ENCODE measurements at regions not wholly inside any gene's neighbourhood (a gene's known extent, or its start where the extent isn't known, plus 50 kb on each side); places are given as distances from the start of the nearest gene placed in this dataset.
"Not testable (repeated sequence)": the region's sequence is repeated elsewhere in the genome, so short reads cannot be mapped to it uniquely, and the experiment has no call there.

DNA sequence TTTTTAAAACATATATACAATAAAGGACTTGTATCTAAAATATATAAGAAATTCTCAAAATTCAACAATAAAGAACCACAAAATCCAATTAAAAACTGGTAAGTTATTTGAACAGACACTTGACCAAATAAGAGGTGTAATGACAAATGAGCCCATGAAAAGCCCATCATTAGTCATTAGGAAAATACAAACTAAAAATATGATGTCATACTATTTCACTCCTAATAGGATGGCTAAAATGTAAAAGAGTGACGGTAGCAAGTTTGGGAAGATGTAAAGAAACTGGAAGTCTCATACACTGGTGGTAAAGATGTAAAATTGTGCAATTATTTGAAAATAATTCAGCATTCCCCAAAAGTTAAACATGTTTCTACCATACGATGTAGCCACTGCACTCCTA lies 1095.3 kb upstream of the CDH8 start:
- Histone ChIP-seq H3K36me3 (ENCODE audit: insufficient read depth, low read length) (no peaks in the 10 kb centered on the region), H3K9me3 (ENCODE audit: control insufficient read depth in 1 of 2, insufficient read depth in 1 of 2, low read length in 2 of 2) (peaks cover 6 to 26% of the 10 kb centered on the region in 2 experiments), H3K27ac (ENCODE audit: low read depth in 1 of 2, low read length in 2 of 2) (no peak overlapping the region), H3K4me1 (ENCODE audit: insufficient read depth, low read length) (no peaks in the 10 kb centered on the region), H3K4me3 (ENCODE audit: low read length) (no peak overlapping the region), H3K27me3 (ENCODE audit: control insufficient read depth in 1 of 2, insufficient read depth in 2 of 2, low read length in 2 of 2) (no peaks in the 10 kb centered on the region)
- no peak for DNase-seq
- ChIA-PET CTCF (no interaction called here), POLR2A (no interaction called here)
- TF ChIP-seq, protein P1, sequence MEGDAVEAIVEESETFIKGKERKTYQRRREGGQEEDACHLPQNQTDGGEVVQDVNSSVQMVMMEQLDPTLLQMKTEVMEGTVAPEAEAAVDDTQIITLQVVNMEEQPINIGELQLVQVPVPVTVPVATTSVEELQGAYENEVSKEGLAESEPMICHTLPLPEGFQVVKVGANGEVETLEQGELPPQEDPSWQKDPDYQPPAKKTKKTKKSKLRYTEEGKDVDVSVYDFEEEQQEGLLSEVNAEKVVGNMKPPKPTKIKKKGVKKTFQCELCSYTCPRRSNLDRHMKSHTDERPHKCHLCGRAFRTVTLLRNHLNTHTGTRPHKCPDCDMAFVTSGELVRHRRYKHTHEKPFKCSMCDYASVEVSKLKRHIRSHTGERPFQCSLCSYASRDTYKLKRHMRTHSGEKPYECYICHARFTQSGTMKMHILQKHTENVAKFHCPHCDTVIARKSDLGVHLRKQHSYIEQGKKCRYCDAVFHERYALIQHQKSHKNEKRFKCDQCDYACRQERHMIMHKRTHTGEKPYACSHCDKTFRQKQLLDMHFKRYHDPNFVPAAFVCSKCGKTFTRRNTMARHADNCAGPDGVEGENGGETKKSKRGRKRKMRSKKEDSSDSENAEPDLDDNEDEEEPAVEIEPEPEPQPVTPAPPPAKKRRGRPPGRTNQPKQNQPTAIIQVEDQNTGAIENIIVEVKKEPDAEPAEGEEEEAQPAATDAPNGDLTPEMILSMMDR (IDR thresholded peaks at IDR 0.05), result no peak
- intact Hi-C loops (cut with DNase I, micrococcal nuclease), result no loop called here
- no peak for ATAC-seq (ENCODE audit: poor library complexity)
- H3K36me3 Mint-ChIP-seq (ENCODE audit: low read depth), result no peaks in the 10 kb centered on the region
- no peaks in the 10 kb centered on the region for H3K4me1 Mint-ChIP-seq (ENCODE audit: low read depth)
- H3K27ac Mint-ChIP-seq, result no peak overlapping the region
- peaks cover 23% of the 10 kb centered on the region for H3K9me3 Mint-ChIP-seq
- H3K4me3 Mint-ChIP-seq, result no peak overlapping the region
- no peaks in the 10 kb centered on the region for H3K27me3 Mint-ChIP-seq

DNA sequence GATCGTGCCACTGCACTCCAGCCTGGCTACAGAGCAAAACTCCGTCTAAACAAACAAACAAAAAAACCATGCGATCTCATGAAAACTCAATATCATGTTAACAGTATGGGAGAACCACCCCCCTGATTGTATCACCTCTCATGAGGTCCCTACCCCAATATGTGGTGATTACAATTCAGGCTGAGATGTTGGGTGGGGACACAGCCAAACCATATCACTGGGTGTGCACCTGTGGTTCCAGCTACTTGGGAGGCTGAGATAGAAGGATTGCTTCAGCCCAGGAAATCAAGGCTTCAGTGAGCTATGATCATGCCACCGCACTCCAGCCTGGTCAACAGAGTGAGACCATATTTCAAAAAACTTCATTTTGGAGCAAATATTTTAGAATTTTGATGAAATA lies 1094.7 kb upstream of the CDH8 start:
- ATAC-seq (ENCODE audit: poor library complexity), result no peak
- Histone ChIP-seq H3K36me3 (ENCODE audit: insufficient read depth, low read length) (no peaks in the 10 kb centered on the region), H3K27ac (ENCODE audit: low read depth in 1 of 2, low read length in 2 of 2) (no peak overlapping the region), H3K4me3 (ENCODE audit: low read length) (no peak overlapping the region), H3K4me1 (ENCODE audit: insufficient read depth, low read length) (no peaks in the 10 kb centered on the region), H3K9me3 (ENCODE audit: control insufficient read depth in 1 of 2, insufficient read depth in 1 of 2, low read length in 2 of 2) (peaks cover 6 to 24% of the 10 kb centered on the region in 2 experiments), H3K27me3 (ENCODE audit: control insufficient read depth in 1 of 2, insufficient read depth in 2 of 2, low read length in 2 of 2) (no peaks in the 10 kb centered on the region)
- intact Hi-C loops (cut with DNase I, micrococcal nuclease), result no loop called here
- TF ChIP-seq, protein P1 (IDR thresholded peaks at IDR 0.05), result no peak
- ChIA-PET POLR2A (no interaction called here), CTCF (no interaction called here)
- Mint-ChIP-seq H3K4me1 (ENCODE audit: low read depth) (no peaks in the 10 kb centered on the region), H3K27me3 (no peaks in the 10 kb centered on the region), H3K36me3 (ENCODE audit: low read depth) (no peaks in the 10 kb centered on the region), H3K27ac (no peak overlapping the region), H3K4me3 (no peak overlapping the region), H3K9me3 (peaks cover 20% of the 10 kb centered on the region)
- DNase-seq, result no peak

DNA sequence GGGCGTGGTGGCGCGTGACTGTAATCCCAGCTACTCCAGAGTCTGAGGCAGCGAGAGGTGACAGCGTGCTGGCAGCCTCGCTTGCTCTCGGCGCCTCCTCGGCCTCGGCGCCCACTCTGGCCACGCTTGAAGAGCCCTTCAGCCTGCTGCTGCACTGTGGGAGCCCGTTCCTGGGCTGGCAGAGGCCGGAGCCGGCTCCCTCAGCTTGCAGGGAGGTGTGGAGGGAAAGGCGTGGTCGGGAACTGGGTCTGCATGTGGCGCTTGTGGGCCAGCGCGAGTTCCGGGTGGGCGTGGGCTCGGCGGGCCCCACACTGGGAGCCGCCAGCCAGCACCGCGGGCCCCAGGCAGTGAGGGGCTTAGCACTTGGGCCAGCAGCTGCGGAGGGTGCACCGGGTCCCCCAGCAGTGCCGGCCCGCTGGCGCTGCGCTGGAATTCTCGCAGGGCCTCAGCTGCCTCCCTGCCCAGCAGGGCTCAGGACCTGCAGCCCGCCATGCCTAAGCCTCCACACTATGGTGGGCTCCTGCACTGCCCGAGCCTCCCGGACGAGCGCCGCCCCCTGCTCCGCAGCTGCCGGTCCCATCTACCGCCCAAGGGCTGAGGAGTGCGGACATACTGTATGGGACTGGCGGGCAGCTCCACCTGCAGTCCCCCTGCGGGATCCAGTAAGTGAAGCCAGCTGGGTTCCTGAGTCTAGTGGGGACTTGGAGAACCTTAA lies 1093.3 kb upstream of the CDH8 start:
- H3K27me3 ChIP-seq (ENCODE audit: control insufficient read depth in 1 of 2, insufficient read depth in 2 of 2, low read length in 2 of 2), result no peaks in the 10 kb centered on the region
- Mint-ChIP-seq H3K4me3 (no peak overlapping the region), H3K4me1 (ENCODE audit: low read depth) (no peaks in the 10 kb centered on the region), H3K27ac (no peak overlapping the region), H3K36me3 (ENCODE audit: low read depth) (no peaks in the 10 kb centered on the region), H3K27me3 (no peaks in the 10 kb centered on the region), H3K9me3 (peaks cover 17% of the 10 kb centered on the region)
- no peak for ATAC-seq (ENCODE audit: poor library complexity)
- DNase-seq, result peak in 1 of 14 experiments; percentile 2
- CTCF ChIA-PET, result no interaction called here
- H3K27ac ChIP-seq (ENCODE audit: low read depth in 1 of 2, low read length in 2 of 2), result no peak overlapping the region
- intact Hi-C loops (cut with DNase I, micrococcal nuclease), result no loop called here
- H3K4me1 ChIP-seq (ENCODE audit: insufficient read depth, low read length), result no peaks in the 10 kb centered on the region
- H3K9me3 ChIP-seq (ENCODE audit: control insufficient read depth in 1 of 2, insufficient read depth in 1 of 2, low read length in 2 of 2), result peaks cover 0 to 20% of the 10 kb centered on the region in 2 experiments
- H3K36me3 ChIP-seq (ENCODE audit: insufficient read depth, low read length), result no peaks in the 10 kb centered on the region
- POLR2A ChIA-PET, result no interaction called here
- H3K4me3 ChIP-seq (ENCODE audit: low read length), result no peak overlapping the region
- TF ChIP-seq, protein P1 (IDR thresholded peaks at IDR 0.05), result no peak

DNA sequence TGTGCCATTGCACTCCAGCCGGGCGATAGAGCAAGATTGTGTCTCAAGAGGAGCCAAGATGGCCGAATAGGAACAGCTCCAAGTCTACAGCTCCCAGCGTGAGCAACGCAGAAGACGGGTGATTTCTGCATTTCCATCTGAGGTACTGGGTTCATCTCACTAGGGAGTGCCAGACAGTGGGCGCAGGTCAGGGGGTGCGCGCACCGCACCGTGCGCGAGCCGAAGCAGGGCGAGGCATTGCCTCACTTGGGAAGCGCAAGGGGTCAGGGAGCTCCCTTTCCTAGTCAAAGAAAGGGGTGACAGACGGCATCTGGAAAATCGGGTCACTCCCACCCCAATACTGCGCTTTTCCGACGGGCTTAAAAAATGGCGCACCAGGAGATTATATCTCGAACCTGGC lies 1083.7 kb upstream of the CDH8 start:
- H3K27ac ChIP-seq (ENCODE audit: low read depth in 1 of 2, low read length in 2 of 2); H3K4me1 ChIP-seq (ENCODE audit: insufficient read depth, low read length); CTCF ChIA-PET; H3K36me3 ChIP-seq (ENCODE audit: insufficient read depth, low read length); intact Hi-C loops (cut with DNase I, micrococcal nuclease); H3K9me3 ChIP-seq (ENCODE audit: control insufficient read depth in 1 of 2, insufficient read depth in 1 of 2, low read length in 2 of 2); H3K4me1 Mint-ChIP-seq (ENCODE audit: low read depth); H3K36me3 Mint-ChIP-seq (ENCODE audit: low read depth); H3K4me3 ChIP-seq (ENCODE audit: low read length); H3K4me3 Mint-ChIP-seq; DNase-seq; POLR2A ChIA-PET; H3K27me3 ChIP-seq (ENCODE audit: control insufficient read depth in 1 of 2, insufficient read depth in 2 of 2, low read length in 2 of 2); H3K27me3 Mint-ChIP-seq; ATAC-seq (ENCODE audit: poor library complexity); H3K27ac Mint-ChIP-seq: not testable (repeated sequence)
- H3K9me3 Mint-ChIP-seq, result peaks cover 13% of the 10 kb centered on the region

Measured in CD4-positive, alpha-beta T cell (primary cell).